CD4-positive, alpha-beta memory T cell (primary cell): ENCODE measurements at regions not wholly inside any gene's neighbourhood (a gene's known extent, or its start where the extent isn't known, plus 50 kb on each side); places are given as distances from the start of the nearest gene placed in this dataset.

Experiments
- CTCF ChIA-PET: fragments of 350-600 bp; sonication (Branson Sonifier 250); formaldehyde crosslinking; loops from one replicate; lab custom pipeline; 2021; ENCODE audit warnings: inconsistent platforms; ENCODE audit not compliant: partially characterized antibody; lab: Charles Lee
- POLR2A ChIA-PET: fragments of 350-600 bp; sonication (Branson Sonifier 250); formaldehyde crosslinking; loops from one replicate; lab custom pipeline; 2021; ENCODE audit not compliant: partially characterized antibody; lab: Charles Lee
- DNase-seq, 5 donors: peaks; one replicate each; pipeline versions ENCODE4 v3.0.0 to v3.0.0-alpha.2; 2020 to 2022; ENCODE audit warnings: mixed read lengths in 1 of 5
- H3K27ac ChIP-seq: one replicate; pipeline ENCODE4 v1.7.0; 2013; ENCODE audit warnings: low read depth, low read length
- H3K27me3 ChIP-seq: 2 replicates; pipeline ENCODE4 v1.7.0; 2013; ENCODE audit warnings: mild to moderate bottlenecking, low read length, moderate library complexity; ENCODE audit not compliant: insufficient read depth
- H3K36me3 ChIP-seq: 2 replicates; pipeline ENCODE4 v1.7.0; 2013; ENCODE audit warnings: mild to moderate bottlenecking, low read length, moderate library complexity; ENCODE audit not compliant: insufficient read depth
- H3K4me1 ChIP-seq: 2 replicates; pipeline ENCODE4 v1.7.0; 2013; ENCODE audit warnings: mild to moderate bottlenecking, low read length, moderate library complexity; ENCODE audit not compliant: insufficient read depth
- H3K4me3 ChIP-seq, 2 donors: one replicate each; pipeline ENCODE4 v1.7.0; 2013; ENCODE audit warnings: low read length in 2 of 2, mild to moderate bottlenecking in 1 of 2
- H3K9me3 ChIP-seq, 2 donors: one replicate each; pipeline ENCODE4 v1.7.0; 2013; ENCODE audit warnings: low read length in 2 of 2, control low read depth in 1 of 2; ENCODE audit not compliant: control insufficient read depth in 1 of 2
- H3K27ac Mint-ChIP-seq, 7 donors: one replicate each; pipeline ENCODE4 v1.8.0; 2020 to 2021; ENCODE audit warnings: mixed read lengths in 7 of 7, mild to moderate bottlenecking in 6 of 7, inconsistent platforms in 3 of 7, moderate library complexity in 3 of 7
- H3K27me3 Mint-ChIP-seq, 2 donors: one replicate each; pipeline ENCODE4 v1.8.0; 2020 to 2021; ENCODE audit warnings: mixed read lengths in 2 of 2
- H3K36me3 Mint-ChIP-seq, 2 donors: one replicate each; pipeline ENCODE4 v1.8.0; 2020 to 2021; ENCODE audit warnings: mixed read lengths in 2 of 2, inconsistent platforms in 1 of 2, mild to moderate bottlenecking in 1 of 2
- H3K4me1 Mint-ChIP-seq, 4 donors: one replicate each; pipeline ENCODE4 v1.8.0; 2020 to 2021; ENCODE audit warnings: mixed read lengths in 4 of 4, mild to moderate bottlenecking in 1 of 4
- H3K4me3 Mint-ChIP-seq, 8 donors: one replicate each; pipeline ENCODE4 v1.8.0; 2020 to 2021; ENCODE audit warnings: mixed read lengths in 8 of 8, mild to moderate bottlenecking in 7 of 8, moderate library complexity in 6 of 8, inconsistent platforms in 3 of 8
- H3K9me3 Mint-ChIP-seq, 8 donors: one replicate each; pipeline ENCODE4 v1.8.0; 2020 to 2021; ENCODE audit warnings: mixed read lengths in 8 of 8, mild to moderate bottlenecking in 5 of 8, inconsistent platforms in 3 of 8, moderate library complexity in 1 of 8
- intact Hi-C: fragments of 100-400 bp; cut with micrococcal nuclease; formaldehyde crosslinking; loops from one replicate; pipeline ENCODE4 v1.15.1; 2023

DNA sequence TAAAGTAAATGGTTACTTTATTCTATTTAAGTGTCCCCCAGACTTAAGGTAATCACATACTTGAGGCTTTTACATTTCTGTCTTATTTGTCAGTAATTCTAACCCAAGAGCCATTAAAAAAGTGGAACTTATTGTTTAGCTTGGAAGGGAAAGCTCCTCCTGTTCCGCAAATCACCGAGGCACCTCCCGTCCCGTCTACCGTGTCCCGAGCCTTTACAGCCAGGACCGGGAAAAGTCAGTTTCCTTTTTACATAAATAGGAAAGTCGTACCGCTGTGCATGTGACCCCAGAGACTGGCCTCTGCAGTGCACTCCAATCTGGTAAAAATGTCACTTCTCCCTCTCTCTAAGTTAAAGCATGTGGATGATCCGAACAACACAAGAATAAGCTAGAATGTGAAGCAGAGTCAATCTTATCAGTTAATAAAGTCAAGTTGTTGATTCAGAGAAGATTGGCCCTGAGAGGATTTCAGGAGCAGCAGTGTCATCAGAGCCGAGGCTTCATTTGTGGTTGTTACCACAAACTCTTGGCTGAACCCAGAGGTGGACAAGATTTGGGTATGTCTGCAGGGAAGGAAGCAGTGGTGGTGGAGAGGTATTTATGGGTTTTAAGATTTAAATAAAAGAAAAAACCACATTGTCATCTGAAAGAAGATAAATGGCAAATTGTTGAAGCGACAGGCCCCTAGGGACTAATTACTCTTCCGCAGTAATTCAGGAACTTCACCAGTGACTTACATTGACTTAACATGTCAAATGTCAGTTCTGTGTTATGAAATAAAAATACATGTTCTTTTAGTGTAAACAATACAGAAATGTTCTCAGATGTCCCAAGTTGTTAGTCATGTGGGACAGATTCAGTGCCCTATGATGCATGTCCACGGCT, 316.6 kb upstream of the ZNF32 start:
- ChIA-PET CTCF (no interaction called here), POLR2A (no interaction called here)
- no peaks in the 10 kb centered on the region for H3K36me3 ChIP-seq
- no peak for DNase-seq
- no peaks in the 10 kb centered on the region for H3K4me1 ChIP-seq
- H3K36me3 Mint-ChIP-seq, result no peaks in the 10 kb centered on the region
- H3K4me3 ChIP-seq, result no peak overlapping the region
- no peaks in the 10 kb centered on the region for H3K9me3 Mint-ChIP-seq
- intact Hi-C loops, result no loop called here
- H3K9me3 ChIP-seq, result no peaks in the 10 kb centered on the region
- no peak overlapping the region for H3K27ac ChIP-seq
- no peaks in the 10 kb centered on the region for H3K27me3 ChIP-seq
- H3K4me1 Mint-ChIP-seq, result peaks cover 0 to 11% (median 4%) of the 10 kb centered on the region in 4 donors
- no peak overlapping the region for H3K4me3 Mint-ChIP-seq
- peaks cover 7 to 10% of the 10 kb centered on the region in 2 donors for H3K27me3 Mint-ChIP-seq
- H3K27ac Mint-ChIP-seq, result no peak overlapping the region

DNA sequence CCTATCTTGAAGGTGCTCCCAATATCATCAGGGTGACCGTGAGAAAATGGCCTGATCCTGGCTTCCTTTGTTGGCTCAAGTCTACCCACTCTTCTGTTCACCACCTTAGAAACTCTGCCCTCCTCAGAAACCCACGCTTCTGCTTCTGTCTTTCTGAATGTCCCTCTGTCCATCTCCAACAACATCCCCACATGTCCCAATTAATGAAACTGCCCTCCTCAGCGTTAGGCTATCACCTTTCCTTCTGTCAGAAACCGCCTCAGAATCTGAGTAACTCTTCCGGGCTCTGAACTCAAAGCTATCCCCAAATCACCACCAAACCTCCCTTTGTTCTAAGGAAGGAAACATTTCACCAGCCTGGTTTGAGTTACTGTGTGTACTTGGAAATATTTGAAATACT, 315.8 kb upstream of the ZNF32 start:
- H3K27ac Mint-ChIP-seq, result no peak overlapping the region
- no peaks in the 10 kb centered on the region for H3K4me1 ChIP-seq
- POLR2A ChIA-PET, result no interaction called here
- no peaks in the 10 kb centered on the region for H3K9me3 ChIP-seq
- no peaks in the 10 kb centered on the region for H3K36me3 ChIP-seq
- DNase-seq, result no peak
- CTCF ChIA-PET, result no interaction called here
- intact Hi-C loops, result no loop called here
- peaks cover 0 to 11% (median 4%) of the 10 kb centered on the region in 4 donors for H3K4me1 Mint-ChIP-seq
- no peaks in the 10 kb centered on the region for H3K27me3 ChIP-seq
- no peaks in the 10 kb centered on the region for H3K36me3 Mint-ChIP-seq
- H3K9me3 Mint-ChIP-seq, result no peaks in the 10 kb centered on the region
- H3K4me3 ChIP-seq, result no peak overlapping the region
- peaks cover 7 to 10% of the 10 kb centered on the region in 2 donors for H3K27me3 Mint-ChIP-seq
- H3K27ac ChIP-seq, result no peak overlapping the region
- no peak overlapping the region for H3K4me3 Mint-ChIP-seq

DNA sequence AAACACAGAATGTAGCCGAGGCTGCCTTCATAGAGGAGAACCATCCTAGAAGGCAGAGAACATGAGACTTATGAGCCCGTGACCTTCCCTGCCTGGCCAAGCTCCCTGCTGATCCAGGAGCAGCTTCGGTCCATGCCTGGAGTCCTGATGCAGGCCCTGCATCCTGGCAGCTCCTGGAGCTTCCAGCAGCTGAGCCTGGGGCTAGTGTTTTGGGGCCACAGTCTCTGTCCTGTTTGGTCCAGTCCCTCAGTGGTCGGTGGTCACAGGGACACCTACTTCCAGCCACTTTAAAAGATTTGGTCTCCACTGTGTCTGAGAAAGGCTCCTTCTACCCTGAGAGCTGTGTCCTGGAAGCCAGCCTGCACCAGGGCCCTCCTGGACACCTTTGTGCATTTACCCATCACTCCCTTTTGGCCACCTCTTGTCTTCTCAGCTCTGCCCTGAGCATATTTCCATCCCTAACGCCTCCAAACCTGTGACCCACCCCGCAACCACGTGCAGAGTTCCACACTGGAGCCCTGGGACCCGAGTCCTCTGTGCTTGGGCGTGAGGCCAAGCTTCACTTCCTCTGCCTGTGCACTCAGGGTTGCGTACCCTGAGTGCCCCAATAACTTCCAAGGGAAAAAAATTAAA, 315.2 kb upstream of the ZNF32 start:
- H3K27me3 ChIP-seq, result no peaks in the 10 kb centered on the region
- CTCF ChIA-PET, result no interaction called here
- intact Hi-C loops, result no loop called here
- POLR2A ChIA-PET, result no interaction called here
- no peak overlapping the region for H3K4me3 ChIP-seq
- no peak overlapping the region for H3K4me3 Mint-ChIP-seq
- H3K4me1 ChIP-seq, result no peaks in the 10 kb centered on the region
- H3K9me3 Mint-ChIP-seq, result no peaks in the 10 kb centered on the region
- peaks cover 7 to 10% of the 10 kb centered on the region in 2 donors for H3K27me3 Mint-ChIP-seq
- H3K4me1 Mint-ChIP-seq, result peaks cover 0 to 11% (median 4%) of the 10 kb centered on the region in 4 donors
- H3K36me3 ChIP-seq, result no peaks in the 10 kb centered on the region
- H3K36me3 Mint-ChIP-seq, result no peaks in the 10 kb centered on the region
- no peak overlapping the region for H3K27ac Mint-ChIP-seq
- H3K27ac ChIP-seq, result no peak overlapping the region
- no peaks in the 10 kb centered on the region for H3K9me3 ChIP-seq
- no peak for DNase-seq

DNA sequence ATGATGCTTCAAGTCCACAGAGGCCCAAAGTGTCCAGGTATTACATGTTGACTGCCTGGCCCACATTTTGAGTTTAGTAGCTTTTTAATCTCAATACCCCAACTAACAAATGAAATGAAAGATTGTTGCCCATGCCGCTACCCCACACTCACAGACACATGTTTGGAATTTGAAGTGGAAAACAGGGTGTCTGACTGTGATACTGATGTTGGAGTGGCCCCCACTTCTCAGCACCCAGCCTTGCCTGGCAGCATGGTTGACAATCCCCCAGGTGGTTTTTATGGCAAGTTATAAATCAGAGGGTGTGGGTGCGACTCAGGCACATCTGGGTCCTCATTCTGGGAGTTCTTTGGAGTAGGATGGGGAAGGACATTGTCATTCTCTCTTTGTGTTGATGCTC, 314.7 kb upstream of the ZNF32 start:
- no peak overlapping the region for H3K4me3 Mint-ChIP-seq
- POLR2A ChIA-PET, result no interaction called here
- H3K27me3 Mint-ChIP-seq, result peaks cover 7 to 12% of the 10 kb centered on the region in 2 donors
- H3K36me3 Mint-ChIP-seq, result no peaks in the 10 kb centered on the region
- Histone ChIP-seq H3K27ac (no peak overlapping the region), H3K9me3 (no peaks in the 10 kb centered on the region), H3K36me3 (no peaks in the 10 kb centered on the region), H3K4me1 (no peaks in the 10 kb centered on the region), H3K4me3 (no peak overlapping the region), H3K27me3 (no peaks in the 10 kb centered on the region)
- intact Hi-C loops, result no loop called here
- no peak overlapping the region for H3K27ac Mint-ChIP-seq
- peaks cover 0 to 11% (median 4%) of the 10 kb centered on the region in 4 donors for H3K4me1 Mint-ChIP-seq
- no peak for DNase-seq
- no peaks in the 10 kb centered on the region for H3K9me3 Mint-ChIP-seq
- CTCF ChIA-PET, result no interaction called here

DNA sequence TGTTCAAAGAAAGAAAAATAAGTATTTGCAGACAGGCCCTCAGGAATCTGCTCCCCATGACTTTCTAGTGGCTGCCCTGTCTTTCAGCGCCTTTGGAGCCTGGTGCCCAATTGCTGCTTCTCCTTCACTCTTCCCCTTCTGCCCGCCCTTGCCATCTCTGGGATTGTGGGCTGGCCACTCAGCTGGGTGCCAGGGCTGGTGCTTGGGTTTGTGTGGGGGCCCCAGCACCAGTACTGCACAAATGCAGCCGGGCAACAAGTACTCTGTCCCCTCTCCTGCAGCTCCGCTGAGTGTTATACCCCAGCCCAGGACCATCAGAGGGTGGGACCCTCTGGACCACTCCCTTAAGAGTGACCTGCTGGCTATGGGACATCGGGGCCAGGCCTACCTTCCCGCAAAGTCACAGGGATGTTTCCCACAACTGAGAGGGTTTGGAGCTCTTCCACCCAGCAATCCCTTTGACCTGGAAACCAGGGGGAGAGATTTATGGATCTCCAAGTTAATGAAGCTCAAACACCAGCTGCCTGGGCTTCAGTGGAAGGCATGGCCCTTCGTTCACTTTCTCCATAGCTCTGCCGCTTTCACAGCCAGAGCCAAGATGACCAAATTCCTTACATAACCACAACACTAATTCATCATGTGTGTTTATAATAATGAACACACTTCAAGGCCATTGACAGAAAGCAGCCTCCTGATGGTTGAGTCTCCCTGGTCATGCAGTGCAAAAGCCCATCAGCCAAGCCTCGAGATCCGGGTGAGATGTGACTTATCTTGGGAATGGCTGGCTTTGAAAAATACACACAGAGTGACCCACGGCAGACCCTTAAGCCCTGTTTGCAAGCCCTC, 313.9 kb upstream of the ZNF32 start:
- H3K4me1 ChIP-seq, result no peaks in the 10 kb centered on the region
- no peak overlapping the region for H3K27ac Mint-ChIP-seq
- peaks cover 0 to 11% (median 4%) of the 10 kb centered on the region in 4 donors for H3K4me1 Mint-ChIP-seq
- H3K9me3 Mint-ChIP-seq, result no peaks in the 10 kb centered on the region
- ChIA-PET POLR2A (no interaction called here), CTCF (no interaction called here)
- H3K9me3 ChIP-seq, result no peaks in the 10 kb centered on the region
- no peak for DNase-seq
- H3K27ac ChIP-seq, result no peak overlapping the region
- intact Hi-C loops, result no loop called here
- no peak overlapping the region for H3K4me3 ChIP-seq
- H3K36me3 Mint-ChIP-seq, result no peaks in the 10 kb centered on the region
- H3K27me3 Mint-ChIP-seq, result peaks cover 7 to 12% of the 10 kb centered on the region in 2 donors
- no peak overlapping the region for H3K4me3 Mint-ChIP-seq
- no peaks in the 10 kb centered on the region for H3K27me3 ChIP-seq
- no peaks in the 10 kb centered on the region for H3K36me3 ChIP-seq

DNA sequence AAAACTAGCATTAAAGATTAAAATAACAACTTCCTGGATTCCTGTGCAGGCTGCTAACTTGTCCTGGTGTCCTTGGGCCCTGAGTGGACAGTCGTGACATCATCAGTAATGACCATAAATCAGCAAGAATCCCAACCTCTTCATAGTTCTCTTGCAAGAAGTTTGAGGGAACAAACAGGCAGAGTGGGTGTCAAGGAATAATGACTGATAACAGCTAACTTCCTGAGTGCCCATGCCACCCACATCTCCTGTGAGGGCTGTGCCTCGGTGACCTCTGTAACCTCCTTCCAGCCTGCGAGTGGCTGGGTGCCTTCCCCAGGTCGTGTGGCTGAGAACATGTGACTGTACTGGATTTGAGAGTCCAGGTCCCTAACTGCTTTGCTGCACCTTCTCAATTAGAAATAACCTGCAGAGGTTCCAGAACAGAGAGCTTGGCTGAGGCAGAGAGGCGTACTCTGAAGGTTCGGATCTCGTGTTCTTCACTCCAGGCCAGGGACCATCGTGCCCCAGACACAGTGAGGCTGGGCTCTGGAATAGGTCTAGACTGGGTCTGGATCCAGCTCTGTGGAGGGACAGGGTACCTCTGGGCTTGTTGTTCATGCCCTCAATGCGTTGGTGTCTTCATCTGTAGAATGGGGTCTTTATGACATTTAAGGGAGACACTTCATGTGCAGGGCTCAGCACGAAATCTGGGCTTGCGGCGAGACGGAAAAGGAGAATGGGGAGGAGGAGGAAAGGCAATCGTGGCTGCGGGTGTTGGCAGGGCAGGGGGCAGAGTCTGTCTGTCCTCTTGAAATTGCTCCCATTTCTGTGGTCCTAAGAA, 313.1 kb upstream of the ZNF32 start:
- no peaks in the 10 kb centered on the region for H3K36me3 Mint-ChIP-seq
- Histone ChIP-seq H3K27ac (no peak overlapping the region), H3K36me3 (no peaks in the 10 kb centered on the region), H3K27me3 (no peaks in the 10 kb centered on the region), H3K4me1 (no peaks in the 10 kb centered on the region), H3K4me3 (no peak overlapping the region), H3K9me3 (no peaks in the 10 kb centered on the region)
- peaks cover 0 to 11% (median 4%) of the 10 kb centered on the region in 4 donors for H3K4me1 Mint-ChIP-seq
- POLR2A ChIA-PET, result no interaction called here
- CTCF ChIA-PET, result no interaction called here
- no peak overlapping the region for H3K4me3 Mint-ChIP-seq
- H3K27me3 Mint-ChIP-seq, result peaks cover 7 to 13% of the 10 kb centered on the region in 2 donors
- DNase-seq, result no peak
- intact Hi-C loops, result no loop called here
- H3K27ac Mint-ChIP-seq, result no peak overlapping the region
- H3K9me3 Mint-ChIP-seq, result no peaks in the 10 kb centered on the region
